ENCODE measurements at regions not wholly inside any gene's neighbourhood (a gene's known extent, or its start where the extent isn't known, plus 50 kb on each side); places are given as distances from the start of the nearest gene placed in this dataset.

DNA sequence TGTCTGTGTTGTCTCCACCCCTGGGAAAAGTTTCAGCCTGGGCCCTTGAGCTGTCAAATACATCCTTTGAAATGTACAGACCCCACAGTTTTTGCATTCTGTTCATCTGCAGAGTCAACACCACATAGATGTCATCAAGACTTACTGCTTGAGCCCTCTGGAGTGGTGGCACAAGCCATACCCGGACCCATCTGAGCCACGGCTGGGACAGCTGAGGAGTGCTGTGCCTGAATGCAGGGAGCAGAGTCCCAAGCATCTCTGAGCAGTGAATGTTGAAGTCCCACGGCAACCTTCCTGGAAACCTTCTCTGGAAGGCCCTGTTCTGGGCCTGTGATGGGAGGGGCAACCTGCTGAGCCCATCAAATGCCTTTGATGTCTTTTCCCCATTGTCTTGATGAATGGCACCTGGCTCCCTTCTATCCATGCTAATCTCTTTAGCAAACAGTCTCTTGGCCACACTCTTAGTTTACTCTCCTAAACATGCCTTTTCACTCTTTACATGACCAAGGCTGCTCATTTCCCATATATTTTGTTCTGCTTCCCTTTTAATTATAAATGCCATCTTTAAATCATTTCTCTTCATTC, 92.5 kb downstream of the ATPSCKMT start:
- TF ChIP-seq POLR2A (IDR thresholded peaks at IDR 0.05; ENCODE audit: extremely low read depth, insufficient read length), result no peak
- TF ChIP-seq, protein P1, sequence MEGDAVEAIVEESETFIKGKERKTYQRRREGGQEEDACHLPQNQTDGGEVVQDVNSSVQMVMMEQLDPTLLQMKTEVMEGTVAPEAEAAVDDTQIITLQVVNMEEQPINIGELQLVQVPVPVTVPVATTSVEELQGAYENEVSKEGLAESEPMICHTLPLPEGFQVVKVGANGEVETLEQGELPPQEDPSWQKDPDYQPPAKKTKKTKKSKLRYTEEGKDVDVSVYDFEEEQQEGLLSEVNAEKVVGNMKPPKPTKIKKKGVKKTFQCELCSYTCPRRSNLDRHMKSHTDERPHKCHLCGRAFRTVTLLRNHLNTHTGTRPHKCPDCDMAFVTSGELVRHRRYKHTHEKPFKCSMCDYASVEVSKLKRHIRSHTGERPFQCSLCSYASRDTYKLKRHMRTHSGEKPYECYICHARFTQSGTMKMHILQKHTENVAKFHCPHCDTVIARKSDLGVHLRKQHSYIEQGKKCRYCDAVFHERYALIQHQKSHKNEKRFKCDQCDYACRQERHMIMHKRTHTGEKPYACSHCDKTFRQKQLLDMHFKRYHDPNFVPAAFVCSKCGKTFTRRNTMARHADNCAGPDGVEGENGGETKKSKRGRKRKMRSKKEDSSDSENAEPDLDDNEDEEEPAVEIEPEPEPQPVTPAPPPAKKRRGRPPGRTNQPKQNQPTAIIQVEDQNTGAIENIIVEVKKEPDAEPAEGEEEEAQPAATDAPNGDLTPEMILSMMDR (IDR thresholded peaks at IDR 0.05; ENCODE audit: low read depth, low read length), result no peak

All from NB4 (cell line).